GM11168 (cell line): ENCODE measurements at regions not wholly inside any gene's neighbourhood (a gene's known extent, or its start where the extent isn't known, plus 50 kb on each side); places are given as distances from the start of the nearest gene placed in this dataset.

Experiments
- in situ Hi-C: fragments of 300-500 bp; cut with MboI; formaldehyde crosslinking; loops from one replicate; pipeline ENCODE4 v1.12.0; 2022; ENCODE audit warnings: low sequenced_read_pairs; ENCODE audit not compliant: unreplicated experiment

GRCh38 chr10:8979976-8980375 is 925.5 kb downstream of the GATA3 start:
- in situ Hi-C loops = no loop called here

- in situ Hi-C loops = no loop called here
Measured at GRCh38 chr10:8981277-8981676, 926.8 kb downstream of the GATA3 start.

GRCh38 chr10:8985651-8986050 is 931.2 kb downstream of the GATA3 start:
- in situ Hi-C loops = no loop called here

- in situ Hi-C loops = no loop called here
Measured at GRCh38 chr10:8986975-8987374, 932.5 kb downstream of the GATA3 start.

GRCh38 chr10:8987712-8988111 is 933.2 kb downstream of the GATA3 start:
- in situ Hi-C loops = no loop called here

GRCh38 chr10:8990280-8990987 is 935.9 kb downstream of the GATA3 start:
- in situ Hi-C loops = no loop called here

GRCh38 chr10:8992009-8992408 is 937.5 kb downstream of the GATA3 start:
- in situ Hi-C loops = no loop called here

- in situ Hi-C loops = no loop called here
Measured at GRCh38 chr10:8993864-8994263, 939.4 kb downstream of the GATA3 start.

- in situ Hi-C loops = no loop called here
Measured at GRCh38 chr10:8998751-8999150, 944.3 kb downstream of the GATA3 start.

- in situ Hi-C loops = no loop called here
Measured at GRCh38 chr10:9003122-9003521, 948.6 kb downstream of the GATA3 start.

GRCh38 chr10:9004736-9005135 is 950.2 kb downstream of the GATA3 start:
- in situ Hi-C loops = no loop called here

- in situ Hi-C loops = no loop called here
Measured at GRCh38 chr10:9009505-9009904, 955.0 kb downstream of the GATA3 start.

- in situ Hi-C loops = no loop called here
Measured at GRCh38 chr10:9010093-9010492, 955.6 kb downstream of the GATA3 start.

GRCh38 chr10:9010931-9011670 is 956.6 kb downstream of the GATA3 start:
- in situ Hi-C loops = no loop called here

- in situ Hi-C loops = no loop called here
Measured at GRCh38 chr10:9012312-9012711, 957.8 kb downstream of the GATA3 start.

- in situ Hi-C loops = no loop called here
Measured at GRCh38 chr10:9015005-9015404, 960.5 kb downstream of the GATA3 start.

- in situ Hi-C loops = no loop called here
Measured at GRCh38 chr10:9015447-9015846, 961.0 kb downstream of the GATA3 start.

- in situ Hi-C loops = no loop called here
Measured at GRCh38 chr10:9016930-9017329, 962.4 kb downstream of the GATA3 start.

GRCh38 chr10:9018195-9019173 is 964.0 kb downstream of the GATA3 start:
- in situ Hi-C loops = no loop called here

GRCh38 chr10:9023206-9023605 is 968.7 kb downstream of the GATA3 start:
- in situ Hi-C loops = no loop called here

- in situ Hi-C loops = no loop called here
Measured at GRCh38 chr10:9024210-9024609, 969.7 kb downstream of the GATA3 start.
